ENCODE measurements at regions not wholly inside any gene's neighbourhood (a gene's known extent, or its start where the extent isn't known, plus 50 kb on each side); places are given as distances from the start of the nearest gene placed in this dataset.

DNA sequence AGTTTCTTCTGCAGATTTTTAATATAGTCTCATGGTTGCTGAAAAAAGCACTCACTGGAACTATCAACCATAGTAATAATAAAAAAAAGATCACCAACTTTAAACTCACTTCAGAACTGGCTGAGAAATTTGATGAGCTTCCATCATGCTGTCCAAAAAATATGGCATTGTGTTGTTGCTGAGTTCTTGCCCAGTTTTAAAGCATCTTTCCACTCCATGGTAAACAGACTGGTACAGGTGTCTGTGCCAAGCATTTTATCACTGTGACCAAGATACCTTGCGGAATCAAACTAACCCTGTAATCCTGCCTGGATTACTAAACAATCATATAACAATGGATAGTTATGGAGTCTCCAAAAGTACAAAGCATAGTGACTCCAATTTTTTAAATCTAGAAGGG, 360.3 kb upstream of the NOCT start:
- Mint-ChIP-seq H3K27me3 (no peaks in the 10 kb centered on the region), H3K4me3 (no peak overlapping the region), H3K27ac (no peak overlapping the region)

DNA sequence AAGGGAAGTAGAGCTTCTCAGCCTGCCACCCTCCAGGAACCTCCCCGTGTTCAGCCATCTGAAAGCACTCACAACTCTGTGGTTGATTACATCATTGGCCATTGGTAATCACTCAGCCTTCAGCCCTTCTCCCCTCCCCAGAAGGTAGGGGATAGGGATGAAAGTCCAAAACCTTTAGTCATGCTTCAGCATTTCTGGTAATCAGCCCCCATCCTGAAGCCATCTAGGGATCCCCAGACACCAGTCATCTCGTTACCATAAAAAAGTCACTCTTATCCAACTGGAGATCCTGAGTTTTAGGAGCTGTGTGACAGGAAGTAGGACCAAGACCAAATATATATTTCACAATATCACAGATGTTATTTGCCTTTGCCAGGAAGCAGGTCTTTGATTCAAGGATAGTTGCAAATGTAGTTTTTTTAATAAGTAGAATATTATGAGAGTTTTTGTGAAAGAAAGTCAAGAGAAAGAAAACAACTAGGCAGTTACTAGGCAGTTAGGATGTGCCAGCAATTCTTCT, 364.6 kb upstream of the NOCT start:
- DNase-seq (no peak), ATAC-seq (no peak)
- Mint-ChIP-seq H3K4me3 (no peak overlapping the region), H3K27ac (no peak overlapping the region), H3K36me3 (ENCODE audit: low read depth) (no peaks in the 10 kb centered on the region), H3K4me1 (peaks cover 1% of the 10 kb centered on the region), H3K27me3 (no peaks in the 10 kb centered on the region)
- H3K9me3 ChIP-seq (ENCODE audit: control insufficient read depth, low read length, poor library complexity, severe bottlenecking): no peaks in the 10 kb centered on the region

More for the DNA sequence above, 360.3 kb upstream of the NOCT start:
- no peaks in the 10 kb centered on the region for H3K36me3 Mint-ChIP-seq (ENCODE audit: low read depth)
- DNase-seq: no peak
- H3K9me3 ChIP-seq (ENCODE audit: control insufficient read depth, low read length, poor library complexity, severe bottlenecking): no peaks in the 10 kb centered on the region
- H3K4me1 Mint-ChIP-seq: peaks cover 2% of the 10 kb centered on the region
- no peak for ATAC-seq

GRCh38 chr4:138650495-138650894, 365.1 kb upstream of the NOCT start:
- Mint-ChIP-seq H3K4me1 (no peaks in the 10 kb centered on the region), H3K36me3 (ENCODE audit: low read depth) (no peaks in the 10 kb centered on the region), H3K4me3 (no peak overlapping the region), H3K27ac (no peak overlapping the region), H3K27me3 (no peaks in the 10 kb centered on the region)
- no peak for ATAC-seq
- H3K9me3 ChIP-seq (ENCODE audit: control insufficient read depth, low read length, poor library complexity, severe bottlenecking): no peaks in the 10 kb centered on the region
- DNase-seq: no peak

DNA sequence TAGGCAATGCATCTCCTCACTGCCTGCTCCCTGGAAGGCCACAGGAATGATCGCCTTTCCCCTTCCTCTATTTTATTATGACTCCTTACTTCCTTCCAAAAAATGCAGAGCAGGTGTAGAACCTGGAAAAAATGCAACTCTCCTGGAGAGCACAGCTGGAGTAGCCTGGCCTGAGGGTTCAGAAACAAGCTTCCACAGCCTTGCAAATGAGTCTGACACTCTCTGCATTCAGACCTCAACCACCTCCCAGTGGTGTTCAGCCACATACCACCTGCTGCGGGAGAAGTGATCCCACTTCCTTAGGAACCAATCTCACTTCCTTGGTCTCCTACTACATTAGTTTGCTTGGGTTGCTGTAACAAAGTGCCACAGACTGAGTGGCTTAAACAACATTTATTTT, 368.1 kb upstream of the NOCT start:
- H3K9me3 ChIP-seq (ENCODE audit: control insufficient read depth, low read length, poor library complexity, severe bottlenecking): no peaks in the 10 kb centered on the region
- H3K27me3 Mint-ChIP-seq: no peaks in the 10 kb centered on the region
- ATAC-seq (no peak), DNase-seq (no peak)
- no peaks in the 10 kb centered on the region for H3K36me3 Mint-ChIP-seq (ENCODE audit: low read depth)
- no peak overlapping the region for H3K27ac Mint-ChIP-seq
- no peak overlapping the region for H3K4me3 Mint-ChIP-seq
- H3K4me1 Mint-ChIP-seq: no peaks in the 10 kb centered on the region

DNA sequence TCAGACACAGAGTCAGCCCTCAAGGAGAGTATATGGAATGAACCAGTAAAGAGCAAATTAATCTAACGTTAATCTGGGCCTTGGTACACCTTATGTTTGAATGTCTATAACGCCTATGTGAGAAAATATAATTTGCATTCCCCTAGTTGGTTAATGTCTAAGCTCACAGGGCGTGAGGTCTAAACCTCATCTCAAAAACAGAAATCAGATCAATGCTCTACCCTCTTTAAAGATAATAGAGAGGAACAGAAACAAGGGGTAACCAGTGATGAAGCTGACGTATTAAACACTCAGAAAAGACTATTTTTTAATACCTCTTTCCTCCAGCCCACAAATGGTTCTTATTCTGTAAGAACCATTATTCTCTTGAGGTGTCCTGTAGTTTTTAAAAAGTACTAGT, 369.2 kb upstream of the NOCT start:
- DNase-seq (no peak), ATAC-seq (no peak)
- Mint-ChIP-seq H3K27ac (no peak overlapping the region), H3K27me3 (no peaks in the 10 kb centered on the region), H3K36me3 (ENCODE audit: low read depth) (no peaks in the 10 kb centered on the region), H3K4me3 (no peak overlapping the region), H3K4me1 (no peaks in the 10 kb centered on the region)
- no peaks in the 10 kb centered on the region for H3K9me3 ChIP-seq (ENCODE audit: control insufficient read depth, low read length, poor library complexity, severe bottlenecking)

DNA sequence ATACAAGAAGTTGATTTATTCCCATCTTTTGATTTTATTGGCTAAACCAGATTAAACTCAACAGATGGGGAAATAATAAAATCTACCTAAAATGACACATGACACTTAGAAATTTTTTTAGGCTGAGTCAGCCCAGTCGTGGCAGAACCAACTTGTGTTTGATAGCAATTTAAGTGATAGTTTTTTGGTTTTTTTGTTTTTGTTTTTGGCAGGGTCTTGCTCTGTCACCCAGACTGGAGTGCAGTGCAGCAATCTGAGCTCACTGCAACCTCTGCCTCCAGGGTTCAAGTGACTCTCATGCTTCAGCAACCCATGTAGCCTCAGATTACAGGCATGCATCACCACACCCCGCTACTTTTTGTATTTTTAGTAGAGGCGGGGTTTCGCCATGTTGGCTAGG, 370.3 kb upstream of the NOCT start:
- ATAC-seq (no peak), DNase-seq (no peak)
- no peaks in the 10 kb centered on the region for H3K4me1 Mint-ChIP-seq
- no peaks in the 10 kb centered on the region for H3K36me3 Mint-ChIP-seq (ENCODE audit: low read depth)
- no peaks in the 10 kb centered on the region for H3K27me3 Mint-ChIP-seq
- H3K4me3 Mint-ChIP-seq: no peak overlapping the region
- H3K27ac Mint-ChIP-seq: no peak overlapping the region
- no peaks in the 10 kb centered on the region for H3K9me3 ChIP-seq (ENCODE audit: control insufficient read depth, low read length, poor library complexity, severe bottlenecking)

- no peaks in the 10 kb centered on the region for H3K27me3 Mint-ChIP-seq
- ATAC-seq (no peak), DNase-seq (no peak)
- H3K36me3 Mint-ChIP-seq (ENCODE audit: low read depth): no peaks in the 10 kb centered on the region
- H3K27ac Mint-ChIP-seq: no peak overlapping the region
- H3K4me3 Mint-ChIP-seq: no peak overlapping the region
- H3K9me3 ChIP-seq (ENCODE audit: control insufficient read depth, low read length, poor library complexity, severe bottlenecking): no peaks in the 10 kb centered on the region
- no peaks in the 10 kb centered on the region for H3K4me1 Mint-ChIP-seq
Measured at GRCh38 chr4:138644322-138644721, 371.3 kb upstream of the NOCT start.

DNA sequence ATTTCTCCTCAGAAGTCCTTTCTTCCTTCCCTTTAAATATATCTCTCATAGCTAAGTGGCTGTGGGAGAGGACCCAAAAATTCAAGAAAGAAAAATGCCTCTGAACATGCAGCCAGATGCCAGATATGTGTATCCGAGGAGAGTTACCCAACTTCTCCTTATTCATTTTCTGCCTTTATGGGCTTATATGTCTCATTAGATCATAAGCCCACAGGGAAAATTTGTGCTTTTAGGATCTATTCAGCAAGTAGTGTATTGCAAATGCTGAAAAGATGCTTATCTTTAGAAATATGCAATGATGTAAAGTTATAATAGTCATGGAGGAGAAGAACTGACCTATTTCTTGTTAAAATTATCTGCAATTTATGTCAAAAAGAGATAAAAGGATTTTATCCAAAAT, 371.8 kb upstream of the NOCT start:
- Mint-ChIP-seq H3K36me3 (ENCODE audit: low read depth) (no peaks in the 10 kb centered on the region), H3K27ac (no peak overlapping the region), H3K4me3 (no peak overlapping the region), H3K27me3 (no peaks in the 10 kb centered on the region), H3K4me1 (no peaks in the 10 kb centered on the region)
- DNase-seq (no peak), ATAC-seq (no peak)
- H3K9me3 ChIP-seq (ENCODE audit: control insufficient read depth, low read length, poor library complexity, severe bottlenecking): no peaks in the 10 kb centered on the region

DNA sequence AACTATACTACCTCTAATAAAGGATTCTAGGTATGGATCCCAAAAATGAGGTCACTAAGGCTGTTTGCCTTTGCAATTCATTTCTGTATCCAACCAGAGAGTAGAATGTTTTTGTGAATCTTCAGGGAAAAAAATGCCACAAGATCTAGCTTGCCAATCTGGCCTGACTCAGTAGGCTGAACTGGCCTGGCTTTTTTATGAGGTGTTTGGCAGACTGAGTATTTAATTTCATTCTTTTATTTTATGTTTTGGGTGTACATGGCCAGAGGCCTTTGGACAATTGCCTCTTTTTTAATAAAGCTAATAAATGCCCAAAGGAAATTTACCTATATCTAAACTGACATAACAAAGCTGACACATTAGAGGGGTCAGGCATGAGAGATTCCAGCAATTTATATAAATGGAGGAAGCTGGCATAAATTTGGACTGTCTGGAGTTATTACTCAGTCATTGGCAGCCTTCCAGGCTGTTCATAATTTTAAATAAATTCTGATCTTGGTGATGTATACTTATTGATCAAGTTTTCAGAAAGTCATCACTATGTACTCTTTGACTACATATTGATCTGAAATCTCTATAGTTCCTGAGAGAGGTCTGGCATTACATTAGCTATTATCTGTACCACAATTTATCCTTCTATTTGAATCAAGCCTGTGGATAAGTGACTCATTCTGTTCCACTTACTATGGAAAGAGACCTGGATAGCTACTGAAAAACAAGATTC, 376.4 kb upstream of the NOCT start:
- no peak for DNase-seq
- ATAC-seq: no peak
- no peaks in the 10 kb centered on the region for H3K4me1 Mint-ChIP-seq
- H3K27me3 Mint-ChIP-seq: no peaks in the 10 kb centered on the region
- no peaks in the 10 kb centered on the region for H3K36me3 Mint-ChIP-seq (ENCODE audit: low read depth)
- H3K9me3 ChIP-seq (ENCODE audit: control insufficient read depth, low read length, poor library complexity, severe bottlenecking): no peaks in the 10 kb centered on the region
- H3K27ac Mint-ChIP-seq: no peak overlapping the region
- H3K4me3 Mint-ChIP-seq: no peak overlapping the region

DNA sequence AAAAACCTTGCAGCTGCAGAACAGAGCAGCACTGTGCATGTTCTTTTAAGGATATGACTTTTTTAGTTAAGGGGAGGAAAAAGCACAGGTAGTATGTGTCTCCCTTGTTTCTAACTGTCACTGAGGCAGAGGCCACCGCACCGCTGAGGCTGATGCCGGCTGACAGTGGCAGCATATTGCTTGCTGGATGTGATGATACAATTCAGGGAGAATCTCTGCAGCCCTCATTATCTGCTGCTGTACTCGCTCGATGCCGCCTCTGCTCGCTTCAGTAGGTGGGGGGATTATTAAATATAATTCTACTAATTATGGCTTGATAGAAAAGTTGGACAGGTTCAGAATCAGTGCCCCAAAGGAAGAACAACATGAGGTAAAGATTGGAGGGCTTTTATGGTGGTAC, 378.8 kb upstream of the NOCT start:
- H3K9me3 ChIP-seq (ENCODE audit: control insufficient read depth, low read length, poor library complexity, severe bottlenecking): no peaks in the 10 kb centered on the region
- Mint-ChIP-seq H3K4me1 (no peaks in the 10 kb centered on the region), H3K27ac (no peak overlapping the region), H3K36me3 (ENCODE audit: low read depth) (no peaks in the 10 kb centered on the region), H3K4me3 (no peak overlapping the region), H3K27me3 (no peaks in the 10 kb centered on the region)
- no peak for ATAC-seq
- DNase-seq: no peak

DNA sequence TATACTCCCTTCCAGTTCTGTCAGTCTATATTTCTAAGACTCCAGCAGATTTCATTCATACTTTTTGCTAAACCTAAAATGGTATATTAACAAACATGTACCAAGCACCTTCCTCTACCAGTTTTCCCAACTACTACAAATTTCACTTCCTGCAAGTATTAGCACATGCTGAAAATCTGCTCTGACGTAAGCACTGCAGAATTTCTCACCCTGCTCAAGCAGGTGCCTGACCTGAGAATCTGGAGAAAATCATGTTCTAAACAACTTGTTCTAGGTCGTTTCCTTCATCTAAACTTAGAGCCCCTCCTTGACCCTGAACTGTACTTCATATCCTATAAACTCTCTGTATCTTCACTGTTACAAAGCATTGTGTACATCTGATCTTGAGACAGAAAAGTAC, 380.7 kb upstream of the NOCT start:
- Mint-ChIP-seq H3K27me3 (no peaks in the 10 kb centered on the region), H3K4me3 (no peak overlapping the region), H3K27ac (no peak overlapping the region), H3K4me1 (no peaks in the 10 kb centered on the region), H3K36me3 (ENCODE audit: low read depth) (no peaks in the 10 kb centered on the region)
- no peaks in the 10 kb centered on the region for H3K9me3 ChIP-seq (ENCODE audit: control insufficient read depth, low read length, poor library complexity, severe bottlenecking)
- DNase-seq: no peak
- no peak for ATAC-seq

DNA sequence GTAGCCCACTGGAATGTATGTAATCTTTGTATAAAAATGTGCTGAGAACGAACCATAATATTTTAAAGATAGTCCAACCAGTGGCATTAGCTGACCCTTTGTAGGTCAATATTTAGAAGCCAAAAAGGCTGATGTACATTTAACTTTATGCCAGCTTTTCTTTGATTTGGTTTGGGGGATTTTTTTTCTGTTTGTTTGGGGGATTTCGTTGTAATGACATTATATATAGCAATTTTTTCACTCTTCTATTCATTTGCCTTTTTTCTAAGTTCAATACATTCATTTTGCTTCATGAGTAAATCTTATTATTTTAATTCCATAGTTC, 382.0 kb upstream of the NOCT start:
- Mint-ChIP-seq H3K27me3 (no peaks in the 10 kb centered on the region), H3K36me3 (ENCODE audit: low read depth) (no peaks in the 10 kb centered on the region), H3K4me3 (no peak overlapping the region), H3K27ac (no peak overlapping the region), H3K4me1 (no peaks in the 10 kb centered on the region)
- DNase-seq: no peak
- ATAC-seq: no peak
- no peaks in the 10 kb centered on the region for H3K9me3 ChIP-seq (ENCODE audit: control insufficient read depth, low read length, poor library complexity, severe bottlenecking)

DNA sequence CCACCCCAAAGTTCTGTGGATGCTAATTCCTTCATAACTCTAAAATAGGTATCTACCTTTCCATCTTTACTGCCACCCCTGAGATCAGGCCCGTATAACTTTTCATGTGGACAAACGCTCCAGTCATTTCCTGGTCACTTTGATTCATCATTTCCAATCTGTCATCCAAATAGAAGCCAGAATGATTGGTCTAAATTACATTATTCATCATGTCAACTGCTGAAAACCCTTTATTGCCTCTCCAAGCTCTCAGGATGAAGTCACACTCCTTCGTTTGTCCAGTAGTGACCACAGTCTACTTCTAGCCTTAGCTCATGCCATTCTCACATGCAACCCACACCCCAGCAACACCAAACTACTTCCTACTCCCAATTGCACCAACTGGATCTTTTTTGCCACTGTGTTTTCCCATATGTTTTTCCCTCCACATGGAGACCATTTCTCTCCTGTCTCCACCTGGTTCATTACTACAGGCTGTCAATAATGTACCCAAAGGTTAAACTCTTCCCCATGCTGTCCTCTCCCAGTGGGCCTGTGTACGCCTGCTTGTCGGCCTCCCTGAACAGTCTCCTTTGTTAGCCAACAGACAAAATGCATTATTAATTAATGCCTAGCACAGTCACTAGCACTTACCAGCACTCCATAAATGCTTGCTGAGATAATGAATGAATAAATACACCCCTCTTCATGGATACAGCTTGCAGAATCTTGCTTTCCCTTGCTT, 382.6 kb upstream of the NOCT start:
- no peak overlapping the region for H3K27ac Mint-ChIP-seq
- no peaks in the 10 kb centered on the region for H3K36me3 Mint-ChIP-seq (ENCODE audit: low read depth)
- H3K4me1 Mint-ChIP-seq: no peaks in the 10 kb centered on the region
- ATAC-seq: no peak
- no peaks in the 10 kb centered on the region for H3K9me3 ChIP-seq (ENCODE audit: control insufficient read depth, low read length, poor library complexity, severe bottlenecking)
- H3K4me3 Mint-ChIP-seq: no peak overlapping the region
- DNase-seq: no peak
- no peaks in the 10 kb centered on the region for H3K27me3 Mint-ChIP-seq

DNA sequence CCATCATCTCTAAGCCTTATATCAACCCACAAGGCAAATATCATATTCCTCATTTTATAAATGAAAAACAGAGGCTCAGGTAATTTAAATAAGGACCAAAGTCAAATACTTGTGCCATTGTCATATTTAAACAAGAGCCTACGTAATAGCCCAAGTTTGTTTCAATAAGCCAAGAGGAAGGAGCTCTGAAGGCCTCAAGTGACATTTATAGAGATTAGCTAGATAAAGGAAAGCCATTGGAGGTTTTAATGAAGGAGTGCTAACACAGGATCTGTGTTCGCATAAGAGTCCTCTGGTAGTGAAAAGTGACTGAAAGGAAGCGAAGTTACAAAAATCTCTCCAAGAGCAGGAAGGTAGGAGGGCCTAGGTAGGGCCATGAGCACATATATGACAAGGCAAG, 384.9 kb upstream of the NOCT start:
- no peaks in the 10 kb centered on the region for H3K27me3 Mint-ChIP-seq
- no peaks in the 10 kb centered on the region for H3K4me1 Mint-ChIP-seq
- no peaks in the 10 kb centered on the region for H3K36me3 Mint-ChIP-seq (ENCODE audit: low read depth)
- no peak overlapping the region for H3K27ac Mint-ChIP-seq
- DNase-seq: no peak
- no peak overlapping the region for H3K4me3 Mint-ChIP-seq
- no peaks in the 10 kb centered on the region for H3K9me3 ChIP-seq (ENCODE audit: control insufficient read depth, low read length, poor library complexity, severe bottlenecking)
- ATAC-seq: no peak
